Activated naive CD4-positive, alpha-beta T cell (primary cell): ENCODE measurements at regions not wholly inside any gene's neighbourhood (a gene's known extent, or its start where the extent isn't known, plus 50 kb on each side); places are given as distances from the start of the nearest gene placed in this dataset.

ENCODE experiments used
- DNase-seq, 4 experiments: peaks; one replicate each; lab custom pipeline; 2025; lab: John Stamatoyannopoulos, UW

DNA sequence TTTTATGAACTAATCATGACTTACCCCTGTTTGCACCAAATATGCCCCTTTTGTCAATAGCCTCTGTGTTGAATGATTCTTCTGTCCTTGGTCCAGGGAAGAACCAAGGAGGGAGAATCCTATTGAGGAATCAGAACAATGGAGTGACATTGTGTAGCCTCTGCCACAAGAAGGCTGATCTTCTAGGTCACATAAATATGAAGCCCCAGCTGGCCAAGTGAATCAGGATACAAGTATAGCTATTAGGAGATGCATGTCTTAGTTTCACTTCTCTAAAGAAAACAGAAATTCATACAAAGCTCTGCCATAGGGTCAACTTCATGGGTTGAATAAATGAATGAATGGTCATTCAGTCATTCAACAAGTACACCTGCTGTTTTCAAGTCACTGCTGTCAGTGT, 118.2 kb upstream of the BLID start:
- DNase-seq, result no peak

DNA sequence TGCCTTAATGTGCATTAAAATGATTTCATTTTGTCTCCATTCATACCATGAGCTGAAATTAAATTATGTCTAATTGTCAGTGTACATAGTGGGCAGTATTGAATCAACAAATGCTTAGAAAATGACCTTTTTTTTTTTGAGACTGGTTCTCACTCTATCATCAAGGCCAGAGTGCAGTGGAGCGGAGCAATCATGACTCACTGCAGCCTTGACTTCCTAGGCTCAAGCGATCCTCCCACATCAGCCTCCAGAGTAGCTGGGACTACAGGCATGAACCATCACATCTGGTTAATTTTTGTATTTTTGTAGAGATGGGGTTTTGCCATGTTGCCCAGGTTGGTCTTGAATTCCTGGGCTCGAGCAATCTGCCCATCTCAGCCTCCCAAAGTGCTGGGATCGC, 117.0 kb upstream of the BLID start:
- DNase-seq, result no peak

- DNase-seq, result no peak
Measured at GRCh38 chr11:122230385-122230755, 114.4 kb upstream of the BLID start.

- DNase-seq, result no peak
Measured at GRCh38 chr11:122229481-122230384, 113.7 kb upstream of the BLID start.

DNA sequence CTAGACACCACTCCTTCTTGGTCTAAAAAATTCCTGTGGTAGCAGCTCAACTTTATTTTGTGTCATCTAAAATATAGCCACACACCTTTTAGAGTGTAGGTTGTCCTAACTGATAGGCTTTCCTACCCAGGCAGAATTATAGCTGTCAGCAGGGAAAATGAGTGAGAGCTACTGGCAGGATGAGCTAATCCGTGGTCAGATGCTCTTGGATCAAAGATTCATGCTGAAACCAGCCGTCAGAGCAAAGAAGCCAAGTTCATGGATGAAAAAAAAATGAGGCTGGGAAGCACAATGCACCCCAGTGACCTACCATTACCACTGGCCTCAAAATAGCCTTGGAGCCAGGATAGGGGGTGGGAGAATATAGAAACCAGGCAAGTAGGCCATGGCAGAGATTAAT, 113.1 kb upstream of the BLID start:
- DNase-seq, result no peak

GRCh38 chr11:122226810-122227379, 110.9 kb upstream of the BLID start:
- no peak for DNase-seq

GRCh38 chr11:122224867-122225266, 108.9 kb upstream of the BLID start:
- DNase-seq, result no peak

DNA sequence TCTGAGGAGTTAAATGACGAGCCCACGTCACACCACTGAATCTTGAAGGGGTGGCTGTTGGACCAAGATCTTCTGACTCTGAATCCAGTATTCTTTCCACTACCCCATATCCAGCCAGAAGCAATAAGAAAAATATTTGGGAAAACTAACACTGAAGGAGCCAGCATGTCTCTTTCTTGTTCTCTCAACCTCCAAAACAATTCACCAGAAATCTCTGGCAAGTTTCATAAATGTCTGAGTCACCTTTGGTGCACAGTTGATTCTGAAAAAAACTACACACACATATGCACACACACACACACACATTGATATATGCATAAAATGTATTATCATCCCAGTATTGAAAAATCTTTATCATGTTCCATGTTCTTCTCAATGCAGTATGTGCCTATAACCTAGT, 104.3 kb upstream of the BLID start:
- no peak for DNase-seq

GRCh38 chr11:122219791-122220190, 103.8 kb upstream of the BLID start:
- no peak for DNase-seq

DNA sequence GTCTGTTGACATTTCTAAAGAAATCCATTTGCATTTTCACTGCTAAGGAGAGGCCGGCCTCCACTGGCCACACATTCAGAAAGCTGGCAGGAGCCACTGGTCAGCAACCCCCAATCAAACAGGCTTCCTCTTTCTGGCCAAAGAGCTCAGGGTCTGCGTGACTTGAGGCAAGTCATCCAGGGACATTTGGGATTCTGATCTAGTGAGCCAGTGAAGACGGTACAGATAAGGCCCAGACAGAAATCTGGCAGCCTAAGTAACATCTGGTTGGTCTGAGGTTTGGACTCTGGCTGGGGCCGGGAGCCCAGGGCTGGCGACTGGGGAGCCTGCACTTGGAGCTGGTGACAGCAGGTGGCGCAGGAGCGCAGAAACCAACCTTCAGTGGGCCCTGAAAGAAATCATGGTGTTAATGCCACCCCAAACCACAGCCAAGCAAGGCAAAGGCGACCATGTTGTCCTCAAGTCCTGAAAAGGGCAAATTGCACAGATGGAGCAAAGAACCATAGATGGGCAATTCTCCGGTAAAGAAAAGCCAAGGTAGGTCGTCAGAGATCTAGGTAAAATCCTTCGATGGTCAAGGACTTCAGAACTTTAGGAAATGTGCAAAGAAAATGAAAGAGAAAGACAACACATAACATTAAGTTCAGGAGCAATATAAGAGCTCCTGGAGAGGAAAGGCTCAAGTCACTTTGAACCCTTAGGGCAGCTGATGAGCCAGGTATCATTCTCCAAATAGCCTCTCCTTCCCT, 99.4 kb upstream of the BLID start:
- DNase-seq, result no peak

DNA sequence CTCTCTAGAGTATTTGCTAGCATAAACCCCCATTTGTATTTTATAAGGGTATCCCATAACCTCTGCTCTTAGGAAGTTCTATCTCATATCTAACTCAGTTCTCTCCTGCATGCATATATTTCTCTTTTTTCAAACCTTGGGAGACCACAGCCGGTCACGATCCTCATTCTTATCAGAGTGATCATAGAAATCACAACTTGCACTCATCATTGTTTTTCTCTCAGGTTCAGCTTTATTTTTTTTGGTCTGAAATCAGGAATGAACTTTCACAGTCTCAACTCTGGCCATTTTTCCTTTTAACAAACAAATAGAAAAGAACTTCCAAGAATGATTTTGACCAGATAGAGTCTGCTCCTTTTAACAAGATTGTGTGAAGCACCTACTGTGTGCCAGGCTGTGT, 98.6 kb upstream of the BLID start:
- DNase-seq, result no peak

GRCh38 chr11:122214080-122214479, 98.1 kb upstream of the BLID start:
- DNase-seq, result no peak

- no peak for DNase-seq
Measured at GRCh38 chr11:122213171-122213570, 97.2 kb upstream of the BLID start.

GRCh38 chr11:122210367-122210997, 94.5 kb upstream of the BLID start:
- no peak for DNase-seq

- DNase-seq, result no peak
Measured at GRCh38 chr11:122209619-122210366, 93.8 kb upstream of the BLID start.

DNA sequence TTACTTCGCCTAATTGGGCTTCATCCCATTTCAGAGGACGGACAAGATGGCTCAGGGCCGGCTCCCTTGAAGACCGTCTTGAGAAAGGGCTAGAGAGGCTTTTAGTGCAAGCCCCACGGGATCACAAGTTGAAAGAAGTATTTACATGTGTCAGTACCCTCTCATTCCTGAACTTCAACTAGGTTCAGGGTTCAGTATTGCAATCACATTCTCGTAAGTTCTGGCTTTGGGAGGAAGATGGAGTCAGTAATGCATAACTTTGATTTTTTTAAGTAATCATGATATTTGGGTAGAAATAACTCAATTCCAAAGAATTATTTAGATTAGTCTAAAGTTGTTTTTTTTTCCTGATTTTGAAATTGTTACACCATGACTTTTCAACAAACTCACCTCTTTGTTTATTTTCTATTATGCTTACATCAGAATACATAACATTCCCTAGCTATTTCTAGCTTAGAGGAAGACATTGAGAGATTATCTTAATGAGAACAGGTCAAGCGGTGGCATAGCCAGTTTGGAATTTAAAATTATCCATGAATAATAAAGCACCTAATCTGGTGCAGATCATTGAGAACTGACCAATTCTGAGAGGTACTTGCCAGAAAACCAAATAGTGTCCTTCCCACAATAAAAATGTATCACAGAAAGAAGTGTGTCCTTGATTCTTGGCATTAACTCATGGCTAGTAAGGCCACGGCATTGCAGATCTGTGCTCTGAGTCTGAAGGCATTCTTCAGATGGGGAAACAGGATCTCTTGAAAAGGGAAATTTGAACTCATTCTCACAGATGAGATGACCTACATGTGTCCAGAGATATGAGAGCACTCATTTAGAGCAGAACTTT, 92.1 kb upstream of the BLID start:
- no peak for DNase-seq

DNA sequence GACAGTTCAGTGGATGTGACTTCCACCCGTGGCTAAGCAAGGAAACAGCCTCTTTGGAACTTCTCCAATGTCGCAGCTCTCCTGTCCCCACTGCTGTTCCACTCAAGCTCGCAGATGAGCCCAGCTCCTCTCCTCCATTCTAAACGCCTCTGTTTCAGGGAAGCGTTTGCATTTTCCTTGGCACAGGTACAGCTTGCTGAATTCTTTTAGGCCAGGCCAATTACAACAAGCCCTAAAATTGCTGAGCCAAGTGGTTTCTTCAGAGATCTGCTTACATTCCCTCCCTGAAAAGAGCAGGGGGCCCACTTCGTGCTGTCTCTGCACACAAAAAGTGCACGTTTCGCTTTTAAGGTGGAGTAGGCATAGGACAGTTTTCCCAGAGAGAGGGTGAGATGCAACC, 91.5 kb upstream of the BLID start:
- DNase-seq, result no peak

DNA sequence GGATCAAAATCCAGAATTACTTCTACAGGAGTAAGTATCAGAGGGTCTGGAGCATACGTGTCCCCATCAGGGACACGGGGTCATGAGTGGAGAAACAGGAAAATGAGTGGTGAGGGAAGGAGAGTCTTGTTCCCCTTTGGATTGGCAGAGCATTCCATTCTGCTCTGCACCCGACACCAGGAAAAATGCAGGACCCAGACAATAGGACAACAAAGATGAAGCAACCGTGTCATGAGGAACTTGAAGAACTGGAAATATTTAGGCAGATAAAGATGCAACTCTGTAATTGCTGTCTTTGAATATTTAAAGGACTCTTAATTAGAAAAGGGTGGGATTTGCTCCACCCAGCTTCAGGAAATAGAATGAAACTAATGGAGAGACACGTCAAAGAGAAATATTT, 89.0 kb upstream of the BLID start:
- DNase-seq, result no peak

GRCh38 chr11:122204206-122204605, 88.2 kb upstream of the BLID start:
- no peak for DNase-seq

DNA sequence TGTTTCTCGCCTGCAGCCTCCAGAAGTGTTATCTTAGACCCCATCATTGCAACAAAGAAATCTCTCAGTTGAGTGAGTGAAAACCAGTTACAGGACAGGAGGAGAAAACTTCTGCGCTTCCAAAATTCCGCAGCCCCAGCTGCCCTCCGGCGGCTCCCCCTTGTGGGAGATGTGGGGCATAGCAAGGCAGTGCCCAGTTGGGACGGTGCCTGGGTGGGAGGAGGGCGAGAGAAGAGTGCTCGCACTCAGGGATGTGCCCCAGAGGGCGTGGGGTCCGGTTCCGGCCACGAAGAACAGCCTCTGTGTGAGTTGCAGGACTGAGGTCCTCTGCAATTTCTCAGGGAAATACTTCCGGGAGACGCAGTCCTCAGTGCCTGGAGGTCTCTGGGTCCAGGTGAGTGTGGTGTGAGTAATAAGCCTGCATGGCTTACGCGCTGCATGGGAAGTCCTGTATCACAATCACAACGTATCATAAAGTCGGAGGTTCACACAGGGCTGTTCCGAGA, 87.0 kb upstream of the BLID start:
- peak in 1 of 4 experiments; percentile 4 for DNase-seq
